Keratinocyte (primary cell): ENCODE measurements at regions not wholly inside any gene's neighbourhood (a gene's known extent, or its start where the extent isn't known, plus 50 kb on each side); places are given as distances from the start of the nearest gene placed in this dataset.

Experiments
- DNase-seq: peaks from one replicate; pipeline ENCODE4 v3.0.0-alpha.2; 2011; ENCODE audit warnings: low read depth, missing footprints, low spot score
- FAIRE-seq: peaks from 2 replicates; lab custom pipeline; 2011; peaks lifted over from hg19 to GRCh38; lab: Jason Lieb, UNC
- H2AFZ ChIP-seq: 2 replicates; pipeline ENCODE4 v1.6.0; 2012; ENCODE audit warnings: low read length, control low read depth, inconsistent platforms; ENCODE audit not compliant: control insufficient read depth
- H3K27ac ChIP-seq: 2 replicates; pipeline ENCODE4 v1.5.1; 2011; ENCODE audit warnings: low read length; ENCODE audit not compliant: control insufficient read depth, insufficient read depth
- H3K27me3 ChIP-seq: 3 replicates; pipeline ENCODE4 v1.6.0; 2011; ENCODE audit warnings: low read length; ENCODE audit not compliant: control insufficient read depth, insufficient read depth; ENCODE audit errors: extremely low read depth
- H3K36me3 ChIP-seq, 2 experiments: 2 replicates in 1 of 2; 3 replicates in 1 of 2; pipeline ENCODE4 v1.5.1; 2011; ENCODE audit warnings: low read length in 2 of 2, mild to moderate bottlenecking in 1 of 2; ENCODE audit not compliant: control insufficient read depth in 2 of 2, insufficient read depth in 2 of 2; ENCODE audit errors: extremely low read depth in 1 of 2
- H3K4me1 ChIP-seq: 3 replicates; pipeline ENCODE4 v1.5.1; 2011; ENCODE audit warnings: low read length; ENCODE audit not compliant: control insufficient read depth, insufficient read depth; ENCODE audit errors: extremely low read depth
- H3K4me2 ChIP-seq: 3 replicates; pipeline ENCODE4 v1.6.0; 2011; ENCODE audit warnings: low read depth, low read length; ENCODE audit not compliant: control insufficient read depth, insufficient read depth; ENCODE audit errors: extremely low read depth
- H3K4me3 ChIP-seq, 3 experiments: fragments of 200-600 bp in 1 of 3; sonication (generic) in 1 of 3; 2 replicates in 2 of 3; 3 replicates in 1 of 3; pipeline ENCODE4 v1.5.1; 2011 to 2016; ENCODE audit warnings: low read length in 3 of 3, mild to moderate bottlenecking in 3 of 3, control low read depth in 2 of 3, inconsistent platforms in 1 of 3, low read depth in 1 of 3, mixed read lengths in 1 of 3, mixed run types in 1 of 3, moderate library complexity in 1 of 3; ENCODE audit not compliant: control insufficient read depth in 2 of 3, insufficient read depth in 2 of 3; ENCODE audit errors: extremely low read depth in 1 of 3
- H3K79me2 ChIP-seq: 2 replicates; pipeline ENCODE4 v1.6.0; 2012; ENCODE audit warnings: low read length; ENCODE audit not compliant: control insufficient read depth, insufficient read depth
- H3K9ac ChIP-seq: 3 replicates; pipeline ENCODE4 v1.6.0; 2011; ENCODE audit warnings: low read length; ENCODE audit not compliant: control insufficient read depth, insufficient read depth; ENCODE audit errors: extremely low read depth
- H3K9me1 ChIP-seq: 3 replicates; pipeline ENCODE4 v1.6.0; 2011; ENCODE audit warnings: low read length; ENCODE audit not compliant: control insufficient read depth, insufficient read depth; ENCODE audit errors: extremely low read depth
- H3K9me3 ChIP-seq: 2 replicates; pipeline ENCODE4 v1.5.1; 2012; ENCODE audit warnings: low read depth, low read length; ENCODE audit not compliant: control insufficient read depth
- H4K20me1 ChIP-seq: 3 replicates; pipeline ENCODE4 v1.6.0; 2011; ENCODE audit warnings: low read length; ENCODE audit not compliant: control insufficient read depth, insufficient read depth; ENCODE audit errors: extremely low read depth
- EZH2 ChIP-seq: IDR thresholded peaks from one replicate; pipeline ENCODE4 v1.6.1; 2012; ENCODE audit warnings: inconsistent platforms, mild to moderate bottlenecking, low read length, moderate library complexity
- dilution Hi-C: fragments of 300-500 bp; cut with MboI; formaldehyde crosslinking; loops from one replicate; pipeline ENCODE4 v1.7.0; 2020; ENCODE audit warnings: low sequenced_read_pairs; ENCODE audit not compliant: extremely low pct_ligation_motif_present
- TF ChIP-seq, protein P1 (sequence below), 3 experiments: IDR thresholded peaks in 1 of 3; conservative IDR thresholded peaks in 1 of 3; optimal IDR thresholded peaks in 1 of 3; 2 replicates in 2 of 3; 3 replicates in 1 of 3; pipeline versions ENCODE3 to v1.5.1; 2011; ENCODE audit warnings: low read length in 3 of 3, mild to moderate bottlenecking in 3 of 3, moderate library complexity in 2 of 3, control low read depth in 1 of 3, inconsistent platforms in 1 of 3; ENCODE audit not compliant: insufficient read depth in 2 of 3; ENCODE audit errors: extremely low read depth in 1 of 3

DNA sequence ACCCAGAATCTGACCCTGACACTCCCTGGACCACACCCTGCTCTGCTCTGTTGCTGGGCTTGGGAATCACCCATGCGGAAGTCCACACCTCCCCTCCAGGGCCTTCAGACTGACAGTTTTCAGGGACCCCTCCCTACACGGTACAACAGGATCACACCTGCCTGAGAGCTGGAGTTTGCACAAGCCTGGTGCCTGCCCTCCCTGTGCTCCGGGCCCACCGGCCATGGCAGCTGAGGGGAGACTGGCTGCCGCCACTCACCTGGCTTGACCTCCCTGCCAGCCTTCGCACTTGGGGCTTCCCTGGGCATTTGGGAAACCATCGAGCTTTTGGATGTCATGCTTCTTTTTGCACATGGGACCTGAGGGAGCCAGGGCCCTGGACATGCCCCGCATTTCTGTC is 95.9 kb upstream of the ANKRD34C start:
- dilution Hi-C loops: loop anchor here (25.0 kb wide), 1 partner anchor 149 kb away; no protein-coding TSS in a partner anchor
- no peaks in the 10 kb centered on the region for H4K20me1 ChIP-seq
- TF ChIP-seq, protein P1, sequence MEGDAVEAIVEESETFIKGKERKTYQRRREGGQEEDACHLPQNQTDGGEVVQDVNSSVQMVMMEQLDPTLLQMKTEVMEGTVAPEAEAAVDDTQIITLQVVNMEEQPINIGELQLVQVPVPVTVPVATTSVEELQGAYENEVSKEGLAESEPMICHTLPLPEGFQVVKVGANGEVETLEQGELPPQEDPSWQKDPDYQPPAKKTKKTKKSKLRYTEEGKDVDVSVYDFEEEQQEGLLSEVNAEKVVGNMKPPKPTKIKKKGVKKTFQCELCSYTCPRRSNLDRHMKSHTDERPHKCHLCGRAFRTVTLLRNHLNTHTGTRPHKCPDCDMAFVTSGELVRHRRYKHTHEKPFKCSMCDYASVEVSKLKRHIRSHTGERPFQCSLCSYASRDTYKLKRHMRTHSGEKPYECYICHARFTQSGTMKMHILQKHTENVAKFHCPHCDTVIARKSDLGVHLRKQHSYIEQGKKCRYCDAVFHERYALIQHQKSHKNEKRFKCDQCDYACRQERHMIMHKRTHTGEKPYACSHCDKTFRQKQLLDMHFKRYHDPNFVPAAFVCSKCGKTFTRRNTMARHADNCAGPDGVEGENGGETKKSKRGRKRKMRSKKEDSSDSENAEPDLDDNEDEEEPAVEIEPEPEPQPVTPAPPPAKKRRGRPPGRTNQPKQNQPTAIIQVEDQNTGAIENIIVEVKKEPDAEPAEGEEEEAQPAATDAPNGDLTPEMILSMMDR (optimal IDR thresholded peaks at IDR 0.05 in 1 of 3, IDR thresholded peaks at IDR 0.05 in 1 of 3, conservative IDR thresholded peaks at IDR 0.05 in 1 of 3; ENCODE audit: extremely low read depth in 1 of 3, insufficient read depth in 2 of 3, low read length in 3 of 3): no peak
- TF ChIP-seq EZH2: no peak
- FAIRE-seq: no peak
- H3K9me1 ChIP-seq: no peaks in the 10 kb centered on the region
- no peaks in the 10 kb centered on the region for H3K4me1 ChIP-seq
- no peak for DNase-seq
- H3K79me2 ChIP-seq: no peaks in the 10 kb centered on the region
- H3K4me3 ChIP-seq: no peak overlapping the region
- H2AFZ ChIP-seq: no peak overlapping the region
- H3K9me3 ChIP-seq: no peaks in the 10 kb centered on the region
- no peak overlapping the region for H3K9ac ChIP-seq
- peaks cover 2% of the 10 kb centered on the region for H3K27me3 ChIP-seq
- H3K27ac ChIP-seq: no peak overlapping the region
- H3K4me2 ChIP-seq: no peak overlapping the region
- H3K36me3 ChIP-seq: no peaks in the 10 kb centered on the region

DNA sequence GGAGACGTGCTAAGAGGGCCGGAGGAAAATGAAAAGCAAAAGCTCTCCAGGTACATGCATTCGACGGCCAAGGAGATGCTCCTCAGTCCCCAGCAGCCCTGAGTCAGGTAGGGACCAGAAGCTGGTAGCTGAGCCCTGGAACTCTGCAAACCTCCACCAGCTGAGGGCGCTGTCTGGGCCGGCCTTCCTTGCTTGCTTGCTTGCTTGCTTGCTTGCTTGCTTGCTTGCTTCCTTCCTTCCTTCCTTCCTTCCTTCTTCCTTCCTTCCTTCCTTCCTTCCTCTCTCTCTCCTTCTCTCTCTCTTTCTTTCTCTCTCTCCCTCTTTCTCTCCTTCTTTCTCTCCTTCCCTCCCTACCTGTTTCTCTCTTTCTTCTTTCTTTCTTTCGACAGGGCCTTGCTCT is 94.6 kb upstream of the RASGRF1 start:
- Histone ChIP-seq H3K27me3 (no peaks in the 10 kb centered on the region), H3K9me1 (no peaks in the 10 kb centered on the region), H3K4me3 (no peak overlapping the region), H2AFZ (no peak overlapping the region), H3K9me3 (no peaks in the 10 kb centered on the region), H3K79me2 (no peaks in the 10 kb centered on the region), H4K20me1 (no peaks in the 10 kb centered on the region), H3K4me2 (no peak overlapping the region), H3K27ac (no peak overlapping the region), H3K4me1 (no peaks in the 10 kb centered on the region), H3K9ac (no peak overlapping the region), H3K36me3 (no peaks in the 10 kb centered on the region)
- dilution Hi-C loops: loop anchor here (25.0 kb wide), 1 partner anchor 148 kb away; no protein-coding TSS in a partner anchor
- no peak for TF ChIP-seq EZH2
- TF ChIP-seq, protein P1 (optimal IDR thresholded peaks at IDR 0.05 in 1 of 3, IDR thresholded peaks at IDR 0.05 in 1 of 3, conservative IDR thresholded peaks at IDR 0.05 in 1 of 3; ENCODE audit: extremely low read depth in 1 of 3, insufficient read depth in 2 of 3, low read length in 3 of 3): peak; percentile 27 to 57 (median 34)
- FAIRE-seq (no peak), DNase-seq (no peak)
